KOPT-K1 (cell line): ENCODE measurements at regions not wholly inside any gene's neighbourhood (a gene's known extent, or its start where the extent isn't known, plus 50 kb on each side); places are given as distances from the start of the nearest gene placed in this dataset.
"Not testable (repeated sequence)": the region's sequence is repeated elsewhere in the genome, so short reads cannot be mapped to it uniquely, and the experiment has no call there.

Source experiments
- H3K27ac ChIP-seq: fragments of 200-600 bp; sonication (generic); 2 replicates; pipeline ENCODE4 v1.5.1; 2016; ENCODE audit warnings: antibody characterized with exemption, mild to moderate bottlenecking, low read depth, low read length; ENCODE audit not compliant: poor library complexity, severe bottlenecking
- H3K36me3 ChIP-seq: fragments of 200-600 bp; sonication (generic); 2 replicates; pipeline ENCODE4 v1.5.1; 2017; ENCODE audit warnings: antibody characterized with exemption, mild to moderate bottlenecking, low read length, moderate library complexity; ENCODE audit not compliant: insufficient read depth
- H3K9me3 ChIP-seq: fragments of 200-600 bp; sonication (generic); 2 replicates; pipeline ENCODE4 v1.5.1; 2017; ENCODE audit warnings: antibody characterized with exemption, low read length, mild to moderate bottlenecking; ENCODE audit not compliant: insufficient read depth, poor library complexity, severe bottlenecking

GRCh38 chr2:66273933-66274490 is 160.9 kb upstream of the MEIS1 start:
- Histone ChIP-seq H3K9me3 (no peaks in the 10 kb centered on the region), H3K36me3 (no peaks in the 10 kb centered on the region), H3K27ac (no peak overlapping the region)

- Histone ChIP-seq H3K27ac (no peak overlapping the region), H3K9me3 (no peaks in the 10 kb centered on the region), H3K36me3 (no peaks in the 10 kb centered on the region)
These were observed 162.2 kb upstream of the MEIS1 start for GRCh38 chr2:66272751-66273150.

- no peaks in the 10 kb centered on the region for H3K9me3 ChIP-seq
- no peaks in the 10 kb centered on the region for H3K36me3 ChIP-seq
- no peak overlapping the region for H3K27ac ChIP-seq
These were observed 163.1 kb upstream of the MEIS1 start for GRCh38 chr2:66271777-66272176.

DNA sequence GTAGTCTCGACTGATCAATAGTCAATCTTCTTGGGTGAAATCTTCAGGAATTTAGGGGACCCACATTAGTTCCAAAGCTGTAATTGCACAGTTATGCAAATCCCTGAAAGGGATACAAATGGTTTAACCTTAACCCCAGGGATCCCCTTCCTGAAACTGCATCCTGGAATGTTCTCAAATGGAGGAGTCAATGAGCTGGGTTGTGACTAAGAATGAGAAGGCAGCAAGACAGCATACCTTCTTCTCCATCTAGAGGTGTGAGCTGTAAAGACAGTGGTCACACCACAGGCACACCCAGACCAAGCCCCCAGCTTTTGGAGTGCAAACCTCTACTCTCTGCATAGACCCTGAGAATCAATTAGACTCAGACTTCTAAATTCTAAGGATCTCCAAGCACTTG is 164.7 kb upstream of the MEIS1 start:
- no peaks in the 10 kb centered on the region for H3K36me3 ChIP-seq
- no peak overlapping the region for H3K27ac ChIP-seq
- no peaks in the 10 kb centered on the region for H3K9me3 ChIP-seq

DNA sequence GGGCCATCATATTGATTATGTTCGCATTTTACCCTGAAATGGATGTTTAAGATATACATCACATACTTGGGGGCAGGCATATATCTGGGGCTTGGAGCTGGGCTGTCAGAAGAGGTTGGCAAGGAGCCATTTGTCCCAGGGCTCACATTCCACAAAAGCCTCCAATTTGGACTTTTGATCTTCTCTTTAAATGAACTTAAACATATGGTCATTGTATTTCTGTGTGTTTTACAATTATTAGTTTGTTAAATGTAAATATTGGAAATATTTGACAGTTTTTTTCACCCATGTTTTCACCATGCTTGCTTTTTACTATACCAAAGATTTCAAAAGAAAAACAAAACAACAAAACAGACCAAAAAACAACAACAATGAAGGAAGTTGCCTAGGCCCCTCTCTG is 165.8 kb upstream of the MEIS1 start:
- Histone ChIP-seq H3K9me3 (no peaks in the 10 kb centered on the region), H3K27ac (no peak overlapping the region), H3K36me3 (no peaks in the 10 kb centered on the region)

- H3K36me3 ChIP-seq, result no peaks in the 10 kb centered on the region
- H3K27ac ChIP-seq, result no peak overlapping the region
- H3K9me3 ChIP-seq, result no peaks in the 10 kb centered on the region
These were observed 166.2 kb upstream of the MEIS1 start for GRCh38 chr2:66268756-66269155.

DNA sequence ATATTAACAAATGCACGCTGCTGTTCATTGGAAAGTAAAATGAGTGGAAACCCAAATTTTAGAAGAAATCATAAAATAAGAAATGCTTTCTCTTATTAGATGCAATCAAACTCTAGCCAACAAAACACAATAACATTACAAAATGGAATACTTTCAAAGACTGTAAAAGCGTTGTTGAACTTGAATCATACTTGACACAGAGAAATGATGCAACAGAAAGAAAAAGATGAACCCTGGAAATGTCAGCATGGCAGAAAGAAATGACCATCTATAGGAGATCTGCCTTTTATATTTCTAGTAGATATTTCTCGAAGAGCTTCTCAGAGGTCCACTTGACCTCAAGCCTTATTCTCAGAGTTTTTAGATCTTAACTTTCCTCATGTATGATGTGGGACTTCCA is 170.6 kb upstream of the MEIS1 start:
- Histone ChIP-seq H3K36me3 (no peaks in the 10 kb centered on the region), H3K9me3 (no peaks in the 10 kb centered on the region), H3K27ac (no peak overlapping the region)

DNA sequence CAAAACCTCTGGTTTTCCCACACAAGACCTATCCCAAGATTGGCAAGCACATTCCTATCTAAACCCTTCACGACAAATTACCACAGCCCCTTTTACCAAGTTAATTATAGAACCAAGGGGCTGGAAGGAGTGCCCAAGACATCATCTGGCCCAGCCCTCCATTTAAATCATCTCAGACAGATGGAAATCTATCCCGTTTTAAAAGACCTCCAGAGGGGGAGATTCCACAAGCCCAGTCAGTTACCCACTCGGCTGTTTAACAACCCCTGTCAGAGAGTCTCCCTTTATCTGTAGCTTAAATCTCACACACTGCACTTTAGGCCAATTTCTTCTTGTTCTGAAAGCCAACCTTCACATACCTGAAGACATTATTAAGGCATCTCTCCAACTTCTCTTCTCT is 179.1 kb upstream of the MEIS1 start:
- Histone ChIP-seq H3K27ac (no peak overlapping the region), H3K9me3 (no peaks in the 10 kb centered on the region)

GRCh38 chr2:66255136-66255535 is 179.8 kb upstream of the MEIS1 start:
- Histone ChIP-seq H3K27ac (no peak overlapping the region), H3K36me3 (no peaks in the 10 kb centered on the region), H3K9me3 (no peaks in the 10 kb centered on the region)

More for the DNA sequence above, 179.1 kb upstream of the MEIS1 start:
- H3K36me3 ChIP-seq, result no peaks in the 10 kb centered on the region

- H3K9me3 ChIP-seq, result no peaks in the 10 kb centered on the region
- H3K36me3 ChIP-seq, result no peaks in the 10 kb centered on the region
- H3K27ac ChIP-seq, result no peak overlapping the region
These were observed 181.9 kb upstream of the MEIS1 start for GRCh38 chr2:66253066-66253465.

- Histone ChIP-seq H3K36me3 (no peaks in the 10 kb centered on the region), H3K27ac (no peak overlapping the region), H3K9me3 (no peaks in the 10 kb centered on the region)
These were observed 182.8 kb upstream of the MEIS1 start for GRCh38 chr2:66252109-66252508.

- Histone ChIP-seq H3K27ac (no peak overlapping the region), H3K9me3 (no peaks in the 10 kb centered on the region), H3K36me3 (no peaks in the 10 kb centered on the region)
These were observed 183.4 kb upstream of the MEIS1 start for GRCh38 chr2:66251573-66251972.

DNA sequence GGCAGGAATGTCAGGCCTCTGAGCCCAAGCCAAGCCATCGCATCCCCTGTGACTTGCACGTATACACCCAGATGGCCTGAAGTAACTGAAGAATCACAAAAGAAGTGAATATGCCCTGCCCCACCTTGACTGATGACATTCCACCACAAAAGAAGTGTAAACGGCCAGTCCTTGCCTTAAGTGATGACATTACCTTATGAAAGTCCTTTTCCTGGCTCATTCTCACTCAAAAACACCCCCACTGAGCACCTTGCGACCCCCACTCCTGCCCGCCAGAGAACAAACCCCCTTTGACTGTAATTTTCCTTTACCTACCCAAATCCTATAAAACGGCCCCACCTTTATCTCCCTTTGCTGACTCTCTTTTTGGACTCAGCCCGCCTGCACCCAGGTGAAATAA is 185.8 kb upstream of the MEIS1 start:
- H3K27ac ChIP-seq, result not testable (repeated sequence)

GRCh38 chr2:66243809-66244208 is 191.1 kb upstream of the MEIS1 start:
- not testable (repeated sequence) for H3K36me3 ChIP-seq, H3K9me3 ChIP-seq, H3K27ac ChIP-seq

More for the DNA sequence above, 185.8 kb upstream of the MEIS1 start:
- not testable (repeated sequence) for H3K9me3 ChIP-seq, H3K36me3 ChIP-seq

- not testable (repeated sequence) for H3K36me3 ChIP-seq, H3K27ac ChIP-seq, H3K9me3 ChIP-seq
These were observed 192.0 kb upstream of the MEIS1 start for GRCh38 chr2:66242888-66243287.

DNA sequence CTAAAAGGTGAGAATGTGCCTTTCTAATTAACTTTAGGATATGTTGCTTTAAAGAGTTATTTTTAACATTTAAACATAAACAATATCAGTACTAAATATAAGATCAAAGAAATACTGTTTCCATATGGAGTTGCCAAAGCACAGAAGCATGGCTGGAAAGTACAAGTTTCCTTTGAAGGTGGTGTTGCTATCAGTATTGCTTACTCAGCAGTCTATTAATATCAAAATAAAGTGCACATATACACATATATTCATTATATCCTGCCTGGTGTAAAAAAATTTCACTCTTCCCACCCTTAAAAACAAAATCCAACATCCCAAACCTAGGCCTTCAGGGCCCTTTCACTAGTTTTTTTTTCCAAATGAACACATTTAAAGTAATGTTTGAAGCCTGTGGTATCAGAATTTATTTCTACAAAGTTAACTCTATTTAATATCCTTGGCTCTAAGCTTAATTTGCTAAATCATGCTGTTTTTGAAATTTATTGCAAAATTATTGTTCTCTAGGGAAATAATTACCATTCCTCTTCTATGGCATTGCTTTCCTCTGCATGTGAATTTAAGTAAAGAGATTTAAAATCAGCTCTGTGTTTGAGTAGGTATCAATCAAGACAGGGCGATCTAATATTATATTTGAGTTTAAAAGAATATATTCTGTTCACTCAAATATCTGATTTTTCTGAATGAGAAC is 192.7 kb upstream of the MEIS1 start:
- H3K27ac ChIP-seq, result no peak overlapping the region
- H3K9me3 ChIP-seq, result no peaks in the 10 kb centered on the region
- no peaks in the 10 kb centered on the region for H3K36me3 ChIP-seq
